Neuronal stem cell (in vitro differentiated cells): ENCODE measurements at regions not wholly inside any gene's neighbourhood (a gene's known extent, or its start where the extent isn't known, plus 50 kb on each side); places are given as distances from the start of the nearest gene placed in this dataset.

ENCODE experiments used
- DNase-seq: peaks from one replicate; pipeline ENCODE4 v3.0.0-alpha.2; 2013; ENCODE audit warnings: low spot score
- H2AFZ ChIP-seq: one replicate; pipeline ENCODE4 v1.6.1; 2013; ENCODE audit warnings: mild to moderate bottlenecking, low read length, inconsistent platforms
- H2AK5ac ChIP-seq: 2 replicates; pipeline ENCODE4 v1.6.1; 2013; ENCODE audit warnings: low read depth, mild to moderate bottlenecking, inconsistent platforms, low read length, moderate library complexity, mixed read lengths
- H2BK120ac ChIP-seq: 2 replicates; pipeline ENCODE4 v1.6.1; 2013; ENCODE audit warnings: low read depth, mild to moderate bottlenecking, inconsistent platforms, low read length, moderate library complexity, mixed read lengths
- H2BK12ac ChIP-seq: one replicate; pipeline ENCODE4 v1.6.1; 2013; ENCODE audit warnings: low read length, inconsistent platforms
- H2BK15ac ChIP-seq: 2 replicates; pipeline ENCODE4 v1.6.1; 2013; ENCODE audit warnings: mild to moderate bottlenecking, low read length, inconsistent platforms, mixed read lengths
- H2BK5ac ChIP-seq: one replicate; pipeline ENCODE4 v1.6.1; 2013; ENCODE audit warnings: inconsistent platforms, mild to moderate bottlenecking, low read length, moderate library complexity
- H3K14ac ChIP-seq: one replicate; pipeline ENCODE4 v1.6.1; 2013; ENCODE audit warnings: low read length, inconsistent platforms
- H3K18ac ChIP-seq: 2 replicates; pipeline ENCODE4 v1.6.1; 2013; ENCODE audit warnings: low read length, inconsistent platforms
- H3K23ac ChIP-seq: 2 replicates; pipeline ENCODE4 v1.6.1; 2013; ENCODE audit warnings: low read depth, mild to moderate bottlenecking, mixed read lengths, low read length, inconsistent platforms; ENCODE audit not compliant: poor library complexity
- H3K27ac ChIP-seq: replicated peaks from 3 replicates; pipeline ENCODE4 v1.5.1; 2013; ENCODE audit warnings: low read length, inconsistent platforms
- H3K27me3 ChIP-seq, 3 experiments: 2 replicates each; pipeline ENCODE4 v1.6.1; 2013; ENCODE audit warnings: low read length in 3 of 3, mild to moderate bottlenecking in 2 of 3, inconsistent platforms in 1 of 3, low read depth in 1 of 3, mixed read lengths in 1 of 3, moderate library complexity in 1 of 3; ENCODE audit not compliant: control insufficient read depth in 3 of 3, insufficient read depth in 3 of 3
- H3K36me3 ChIP-seq, 2 donors: replicated peaks in 1 of 2; 2 replicates each; pipeline ENCODE4 v1.6.1; 2013; ENCODE audit warnings: low read length in 2 of 2; ENCODE audit not compliant: control insufficient read depth in 2 of 2, insufficient read depth in 2 of 2
- H3K4ac ChIP-seq: 2 replicates; pipeline ENCODE4 v1.6.1; 2013; ENCODE audit warnings: inconsistent platforms, mild to moderate bottlenecking, low read length, moderate library complexity
- H3K4me1 ChIP-seq, 2 donors: 1 replicate in 1 of 2; 2 replicates in 1 of 2; pipeline ENCODE4 v1.6.1; 2013; ENCODE audit warnings: low read length in 2 of 2, low read depth in 1 of 2; ENCODE audit not compliant: control insufficient read depth in 2 of 2, insufficient read depth in 1 of 2
- H3K4me2 ChIP-seq: one replicate; pipeline ENCODE4 v1.6.1; 2013; ENCODE audit warnings: mild to moderate bottlenecking, low read length, inconsistent platforms; ENCODE audit not compliant: insufficient read depth, poor library complexity, severe bottlenecking
- H3K4me3 ChIP-seq, 2 donors: 2 replicates each; pipeline ENCODE4 v1.5.1; 2013; ENCODE audit warnings: low read length in 2 of 2, mild to moderate bottlenecking in 2 of 2, inconsistent platforms in 1 of 2, moderate library complexity in 1 of 2
- H3K79me1 ChIP-seq: one replicate; pipeline ENCODE4 v1.6.1; 2013; ENCODE audit warnings: low read depth, mild to moderate bottlenecking, inconsistent platforms, low read length, moderate library complexity
- H3K9ac ChIP-seq: one replicate; pipeline ENCODE4 v1.6.1; 2013; ENCODE audit warnings: mild to moderate bottlenecking, low read depth, low read length, inconsistent platforms; ENCODE audit not compliant: poor library complexity
- H3K9me3 ChIP-seq, 2 donors: replicated peaks in 1 of 2; 2 replicates each; pipeline versions ENCODE3 to v1.6.1; 2013; ENCODE audit warnings: low read length in 2 of 2, mild to moderate bottlenecking in 2 of 2, inconsistent platforms in 1 of 2, low read depth in 1 of 2, mixed read lengths in 1 of 2, moderate library complexity in 1 of 2; ENCODE audit not compliant: control insufficient read depth in 2 of 2, insufficient read depth in 1 of 2
- H4K8ac ChIP-seq: one replicate; pipeline ENCODE4 v1.6.1; 2013; ENCODE audit warnings: low read depth, mild to moderate bottlenecking, inconsistent platforms, low read length, moderate library complexity
- H4K91ac ChIP-seq: one replicate; pipeline ENCODE4 v1.6.1; 2013; ENCODE audit warnings: low read length, low read depth, mild to moderate bottlenecking, inconsistent platforms; ENCODE audit not compliant: poor library complexity
- WGBS, 2 donors: extraction: QIAGEN DNeasy Blood & Tissue Kit; methylation state at CpG; one replicate each; pipeline ENCODE4 v1.1.7; 2013; ENCODE audit warnings: missing lambda C conversion rate in 2 of 2, mixed read lengths in 1 of 2; ENCODE audit not compliant: insufficient read length in 2 of 2, insufficient replicate concordance in 1 of 2; ENCODE audit errors: extremely low coverage in 2 of 2; 5-methylcytosine and 5-hydroxymethylcytosine counted together

DNA sequence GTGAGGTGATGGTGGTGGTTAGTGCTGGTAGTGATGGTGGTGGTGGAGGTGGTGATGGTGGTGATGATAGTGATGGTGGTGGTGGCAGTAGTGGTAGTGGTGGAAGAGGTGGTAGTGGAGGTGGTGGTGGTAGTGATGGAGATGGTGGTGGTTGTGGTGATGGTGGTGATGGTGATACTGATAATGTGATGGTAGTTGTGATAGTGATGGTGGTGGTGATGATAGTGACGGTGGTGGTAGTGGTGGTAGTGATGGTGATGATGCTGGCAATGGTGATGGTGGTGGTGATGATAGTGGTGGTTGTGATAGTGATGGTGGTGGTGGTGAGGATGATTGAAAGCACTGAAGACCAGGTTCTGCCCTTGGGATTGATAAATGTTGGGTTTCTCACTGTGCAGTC lies 85.2 kb upstream of the SLC1A3 start:
- Histone ChIP-seq H2AFZ (no peak overlapping the region), H2BK120ac (no peak overlapping the region), H2AK5ac (no peak overlapping the region), H3K27ac (no peak overlapping the region), H2BK5ac (no peak overlapping the region), H3K23ac (peak overlapping the region; percentile 62), H3K9ac (no peak overlapping the region), H3K4me1 (peaks cover 0 to 11% of the 10 kb centered on the region in 2 donors), H3K79me1 (no peaks in the 10 kb centered on the region), H2BK12ac (no peak overlapping the region), H4K91ac (no peak overlapping the region), H3K4me2 (no peak overlapping the region), H3K27me3 (no peaks in the 10 kb centered on the region), H3K18ac (no peak overlapping the region), H3K9me3 (peaks cover 0 to 3% of the 10 kb centered on the region in 2 donors), H3K4ac (peak overlapping the region; percentile 39), H3K4me3 (no peak overlapping the region), H3K36me3 (no peaks in the 10 kb centered on the region), H3K14ac (peak overlapping the region; percentile 42), H2BK15ac (no peak overlapping the region), H4K8ac (no peak overlapping the region)
- no CpG with 5 or more reads among the region's 1 CpG for WGBS, 2 donors
- DNase-seq: no peak

DNA sequence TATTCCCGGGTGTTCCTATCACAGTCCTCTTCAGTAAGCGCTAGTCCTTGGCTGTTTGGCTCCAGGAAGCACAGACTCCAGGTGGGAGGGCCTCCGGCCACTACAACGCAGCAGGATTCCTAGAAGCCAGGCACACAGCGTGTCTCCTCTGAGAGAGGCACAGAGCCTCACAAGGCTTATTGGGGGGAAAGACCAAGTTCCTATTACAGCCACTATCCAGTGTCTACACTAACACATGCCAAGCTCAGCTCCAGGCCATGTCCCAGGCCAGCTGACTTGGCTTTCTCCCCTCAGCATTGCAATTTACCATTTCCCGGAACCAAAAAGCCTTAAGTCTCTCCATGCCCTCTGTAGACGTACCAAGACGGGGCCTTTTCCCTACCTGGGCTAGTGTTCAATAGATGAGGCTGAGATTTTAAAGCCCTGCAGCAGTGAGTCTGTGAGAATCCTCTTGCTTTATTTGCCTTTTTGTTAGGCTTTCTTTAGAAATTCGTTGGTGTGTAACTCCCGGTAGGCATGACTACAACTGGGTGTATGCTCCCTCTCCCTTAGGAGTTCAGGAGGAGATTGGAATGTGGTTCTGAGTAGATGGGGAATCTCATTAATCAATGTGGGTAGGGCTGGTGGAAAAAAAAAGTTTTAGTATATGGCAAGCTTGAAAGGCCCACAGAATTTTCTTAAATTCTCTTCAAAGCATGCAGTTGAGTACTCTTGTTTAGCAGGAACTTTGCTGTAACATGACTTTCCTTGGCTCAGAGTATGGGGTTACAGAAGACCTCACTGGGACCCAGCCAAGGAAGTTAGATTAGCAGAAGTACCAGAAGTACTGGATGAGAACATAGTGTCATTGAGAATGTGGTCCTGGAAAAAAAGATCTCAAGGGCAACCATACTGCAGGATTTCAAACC lies 84.3 kb upstream of the SLC1A3 start:
- no CpG with 5 or more reads among the region's 10 CpGs for WGBS, 2 donors
- no peak overlapping the region for H4K8ac ChIP-seq
- H3K14ac ChIP-seq: no peak overlapping the region
- no peak overlapping the region for H3K23ac ChIP-seq
- H4K91ac ChIP-seq: no peak overlapping the region
- H2BK15ac ChIP-seq: no peak overlapping the region
- H2BK120ac ChIP-seq: no peak overlapping the region
- H3K27ac ChIP-seq: peak overlapping the region; percentile 8
- H2AK5ac ChIP-seq: no peak overlapping the region
- no peak for DNase-seq
- no peak overlapping the region for H2BK12ac ChIP-seq
- peak overlapping the region; percentile 87 for H3K18ac ChIP-seq
- H3K4ac ChIP-seq: no peak overlapping the region
- H3K9ac ChIP-seq: no peak overlapping the region
- H3K4me2 ChIP-seq: no peak overlapping the region
- H2BK5ac ChIP-seq: no peak overlapping the region
- H3K79me1 ChIP-seq: no peaks in the 10 kb centered on the region
- no peak overlapping the region for H3K4me3 ChIP-seq
- H3K36me3 ChIP-seq: no peaks in the 10 kb centered on the region
- no peaks in the 10 kb centered on the region for H3K27me3 ChIP-seq
- peak overlapping the region; percentile 56 for H2AFZ ChIP-seq
- peaks cover 0 to 3% of the 10 kb centered on the region in 2 donors for H3K9me3 ChIP-seq
- H3K4me1 ChIP-seq: peaks cover 0 to 11% of the 10 kb centered on the region in 2 donors

DNA sequence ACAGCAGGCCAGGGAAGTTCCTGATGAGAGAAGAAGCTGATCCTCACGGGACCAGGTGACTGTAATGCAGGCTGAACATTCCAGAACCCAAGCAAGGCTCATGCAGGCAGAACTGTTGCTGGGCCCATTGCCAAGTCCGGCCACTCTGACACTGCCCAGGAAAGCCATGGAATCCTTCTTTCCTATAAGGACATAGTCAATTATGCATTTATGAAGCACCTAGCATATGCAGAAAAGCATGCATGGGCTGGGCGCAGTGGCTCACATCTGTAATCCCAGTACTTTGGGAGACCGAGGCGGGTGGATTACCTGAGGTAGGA lies 83.7 kb upstream of the SLC1A3 start:
- Histone ChIP-seq H3K14ac (no peak overlapping the region), H3K23ac (no peak overlapping the region), H4K8ac (no peak overlapping the region), H3K4me1 (peaks cover 0 to 11% of the 10 kb centered on the region in 2 donors), H3K27me3 (no peaks in the 10 kb centered on the region), H3K27ac (no peak overlapping the region), H3K18ac (no peak overlapping the region), H3K79me1 (no peaks in the 10 kb centered on the region), H4K91ac (no peak overlapping the region), H3K4me2 (no peak overlapping the region), H2BK12ac (no peak overlapping the region), H3K36me3 (no peaks in the 10 kb centered on the region), H2AK5ac (no peak overlapping the region), H2BK5ac (no peak overlapping the region), H2BK15ac (no peak overlapping the region), H3K9ac (no peak overlapping the region), H3K4me3 (no peak overlapping the region), H2AFZ (no peak overlapping the region), H3K4ac (no peak overlapping the region), H3K9me3 (peaks cover 0 to 3% of the 10 kb centered on the region in 2 donors), H2BK120ac (no peak overlapping the region)
- DNase-seq: no peak
- no CpG with 5 or more reads among the region's 5 CpGs for WGBS, 2 donors

DNA sequence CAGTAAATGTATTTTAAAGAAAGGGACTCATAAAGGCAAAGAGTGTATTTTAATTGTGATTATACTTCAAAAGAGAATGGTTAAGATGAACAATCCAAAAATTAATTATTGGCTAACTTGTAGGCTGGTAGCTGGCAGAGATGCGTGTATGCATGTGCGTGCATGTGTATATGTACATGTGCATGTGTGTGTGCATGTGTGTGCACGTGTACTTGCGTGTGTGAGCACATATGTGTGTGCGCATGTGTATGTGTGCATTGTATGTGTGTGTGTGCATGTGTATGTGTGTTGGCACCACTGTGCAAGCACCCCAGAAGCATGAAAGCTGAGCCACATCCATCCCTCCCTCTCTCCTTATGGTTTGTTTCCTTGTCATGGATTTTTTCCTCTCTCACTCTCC lies 83.0 kb upstream of the SLC1A3 start:
- no peak overlapping the region for H4K91ac ChIP-seq
- H3K79me1 ChIP-seq: no peaks in the 10 kb centered on the region
- no peak overlapping the region for H3K14ac ChIP-seq
- no peaks in the 10 kb centered on the region for H3K36me3 ChIP-seq
- H2BK120ac ChIP-seq: no peak overlapping the region
- H3K4me2 ChIP-seq: no peak overlapping the region
- no peak overlapping the region for H2BK12ac ChIP-seq
- WGBS, 2 donors: no CpG with 5 or more reads among the region's 5 CpGs
- no peak overlapping the region for H3K27ac ChIP-seq
- no peak overlapping the region for H2AFZ ChIP-seq
- no peak overlapping the region for H2BK15ac ChIP-seq
- no peak overlapping the region for H3K23ac ChIP-seq
- H3K27me3 ChIP-seq: no peaks in the 10 kb centered on the region
- peaks cover 0 to 11% of the 10 kb centered on the region in 2 donors for H3K4me1 ChIP-seq
- no peak overlapping the region for H4K8ac ChIP-seq
- no peak overlapping the region for H2BK5ac ChIP-seq
- no peak overlapping the region for H2AK5ac ChIP-seq
- peaks cover 0 to 3% of the 10 kb centered on the region in 2 donors for H3K9me3 ChIP-seq
- DNase-seq: no peak
- H3K18ac ChIP-seq: no peak overlapping the region
- no peak overlapping the region for H3K9ac ChIP-seq
- H3K4me3 ChIP-seq: no peak overlapping the region
- no peak overlapping the region for H3K4ac ChIP-seq
